Mesodermal cell (in vitro differentiated cells): ENCODE measurements at regions not wholly inside any gene's neighbourhood (a gene's known extent, or its start where the extent isn't known, plus 50 kb on each side); places are given as distances from the start of the nearest gene placed in this dataset.

Source experiments
- H3K27ac ChIP-seq: 2 replicates; pipeline ENCODE4 v1.7.0; 2013; ENCODE audit warnings: mild to moderate bottlenecking, low read depth, low read length, moderate library complexity; ENCODE audit not compliant: severe bottlenecking
- H3K36me3 ChIP-seq: 2 replicates; pipeline ENCODE4 v1.7.1; 2013; ENCODE audit warnings: mild to moderate bottlenecking, low read length, moderate library complexity; ENCODE audit not compliant: control insufficient read depth, insufficient read depth
- H3K4me1 ChIP-seq: one replicate; pipeline ENCODE4 v1.7.1; 2013; ENCODE audit warnings: mild to moderate bottlenecking, low read length; ENCODE audit not compliant: insufficient read depth, control insufficient read depth, poor library complexity, severe bottlenecking
- H3K4me3 ChIP-seq: 2 replicates; pipeline ENCODE4 v1.7.0; 2013; ENCODE audit warnings: low read length, control low read depth, mild to moderate bottlenecking; ENCODE audit not compliant: insufficient read depth, poor library complexity, severe bottlenecking; ENCODE audit errors: extremely low read depth
- H3K9me3 ChIP-seq: 2 replicates; pipeline ENCODE4 v1.7.1; 2013; ENCODE audit warnings: mild to moderate bottlenecking, low read length, moderate library complexity; ENCODE audit not compliant: control insufficient read depth
- WGBS, 2 experiments: methylation state at CpG; one replicate each; pipeline ENCODE4 v1.1.5; 2013; ENCODE audit warnings: missing lambda C conversion rate in 2 of 2; ENCODE audit not compliant: insufficient coverage in 2 of 2; 5-methylcytosine and 5-hydroxymethylcytosine counted together

GRCh38 chr9:21692390-21692789 lies 110.0 kb upstream of the MTAP start:
- WGBS, 2 experiments: 89 to 94% methylated on average over 4 of the region's 6 CpGs
- H3K9me3 ChIP-seq: no peaks in the 10 kb centered on the region
- no peaks in the 10 kb centered on the region for H3K4me1 ChIP-seq
- H3K36me3 ChIP-seq: no peaks in the 10 kb centered on the region
- no peak overlapping the region for H3K4me3 ChIP-seq
- no peak overlapping the region for H3K27ac ChIP-seq

GRCh38 chr9:21694424-21694823 lies 108.0 kb upstream of the MTAP start:
- WGBS, 2 experiments: 69 to 95% methylated on average over 3 of the region's 6 CpGs
- Histone ChIP-seq H3K4me3 (no peak overlapping the region), H3K9me3 (no peaks in the 10 kb centered on the region), H3K36me3 (no peaks in the 10 kb centered on the region), H3K4me1 (no peaks in the 10 kb centered on the region), H3K27ac (no peak overlapping the region)

DNA sequence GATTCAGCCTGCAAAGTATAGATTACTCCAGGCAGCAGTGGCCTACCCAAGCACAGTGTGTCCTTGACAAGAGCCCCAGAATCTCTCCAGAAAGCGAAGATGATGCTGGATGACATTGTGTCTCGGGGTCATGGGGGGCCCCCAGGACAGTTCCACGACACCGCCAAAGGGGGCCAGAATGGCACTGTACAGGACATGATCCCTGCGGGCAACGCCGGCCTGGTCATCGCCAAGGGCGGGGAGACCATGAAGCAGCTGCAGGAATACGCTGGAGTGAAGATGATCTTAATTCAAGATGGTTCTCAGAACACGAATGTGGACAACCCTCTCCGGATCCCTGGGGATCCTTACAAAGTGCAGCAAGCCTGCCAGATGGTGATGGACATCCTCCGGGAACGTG lies 107.0 kb upstream of the MTAP start:
- Histone ChIP-seq H3K9me3 (no peaks in the 10 kb centered on the region), H3K4me3 (no peak overlapping the region), H3K4me1 (no peaks in the 10 kb centered on the region), H3K36me3 (no peaks in the 10 kb centered on the region), H3K27ac (no peak overlapping the region)
- WGBS, 2 experiments: 96 to 97% methylated on average over 14 of the region's 14 CpGs

- no peaks in the 10 kb centered on the region for H3K36me3 ChIP-seq
- H3K4me3 ChIP-seq: no peak overlapping the region
- no peaks in the 10 kb centered on the region for H3K4me1 ChIP-seq
- no peak overlapping the region for H3K27ac ChIP-seq
- 95 to 98% methylated on average over 19 to 20 of the region's 25 CpGs for WGBS, 2 experiments
- no peaks in the 10 kb centered on the region for H3K9me3 ChIP-seq
Measured at GRCh38 chr9:21695874-21696341, 106.5 kb upstream of the MTAP start.

DNA sequence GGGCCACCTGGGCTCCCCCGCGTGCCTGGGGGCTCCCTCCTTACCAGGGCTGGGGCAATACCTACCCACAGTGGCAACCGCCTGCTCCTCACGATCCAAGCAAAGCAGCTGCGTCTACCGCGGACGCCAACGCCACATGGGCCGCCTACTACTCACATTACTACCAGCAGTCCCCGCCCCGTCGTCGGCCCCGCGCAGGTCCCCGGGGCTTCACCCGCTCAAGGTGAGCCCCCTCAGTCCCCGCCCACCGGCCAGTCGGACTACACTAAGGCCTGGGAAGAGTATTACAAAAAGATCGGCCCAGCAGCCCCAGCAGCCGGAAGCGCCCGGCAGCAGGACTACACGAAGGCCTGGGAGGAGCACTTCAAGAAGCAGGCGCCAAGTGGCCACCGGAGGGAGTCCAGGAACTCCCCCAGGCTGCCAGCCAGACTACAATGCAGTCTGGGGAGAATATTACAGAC lies 106.0 kb upstream of the MTAP start:
- Histone ChIP-seq H3K9me3 (no peaks in the 10 kb centered on the region), H3K27ac (no peak overlapping the region), H3K4me1 (no peaks in the 10 kb centered on the region), H3K36me3 (no peaks in the 10 kb centered on the region), H3K4me3 (no peak overlapping the region)
- 88 to 91% methylated on average over 23 to 28 of the region's 28 CpGs for WGBS, 2 experiments

GRCh38 chr9:21708260-21708711 lies 94.2 kb upstream of the MTAP start:
- H3K4me3 ChIP-seq: no peak overlapping the region
- H3K36me3 ChIP-seq: no peaks in the 10 kb centered on the region
- WGBS, 2 experiments: 76 to 94% methylated on average over 2 of the region's 4 CpGs
- H3K9me3 ChIP-seq: no peaks in the 10 kb centered on the region
- H3K27ac ChIP-seq: no peak overlapping the region
- H3K4me1 ChIP-seq: no peaks in the 10 kb centered on the region

DNA sequence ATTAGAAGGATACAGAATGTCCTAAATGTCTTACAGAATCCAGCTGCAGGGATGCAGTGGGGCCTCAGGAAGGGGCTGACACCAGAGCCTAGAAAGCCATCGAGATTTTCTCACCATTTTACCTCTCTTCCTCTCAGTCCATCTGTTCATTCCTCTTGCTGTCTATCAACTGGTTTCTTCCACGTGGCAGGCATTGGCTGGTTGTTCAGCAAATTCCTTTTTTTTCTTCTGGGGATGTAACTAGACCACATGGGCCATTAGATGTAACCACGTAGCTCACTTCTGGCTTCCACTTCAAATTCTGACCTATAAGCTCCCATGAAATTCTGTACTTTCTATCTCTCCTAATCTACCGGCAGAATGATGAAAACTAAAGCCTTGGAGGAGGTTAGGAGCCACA lies 93.6 kb upstream of the MTAP start:
- H3K36me3 ChIP-seq: no peaks in the 10 kb centered on the region
- H3K4me1 ChIP-seq: no peaks in the 10 kb centered on the region
- H3K27ac ChIP-seq: no peak overlapping the region
- no peak overlapping the region for H3K4me3 ChIP-seq
- 65 to 69% methylated on average over 2 to 3 of the region's 4 CpGs for WGBS, 2 experiments
- H3K9me3 ChIP-seq: no peaks in the 10 kb centered on the region

DNA sequence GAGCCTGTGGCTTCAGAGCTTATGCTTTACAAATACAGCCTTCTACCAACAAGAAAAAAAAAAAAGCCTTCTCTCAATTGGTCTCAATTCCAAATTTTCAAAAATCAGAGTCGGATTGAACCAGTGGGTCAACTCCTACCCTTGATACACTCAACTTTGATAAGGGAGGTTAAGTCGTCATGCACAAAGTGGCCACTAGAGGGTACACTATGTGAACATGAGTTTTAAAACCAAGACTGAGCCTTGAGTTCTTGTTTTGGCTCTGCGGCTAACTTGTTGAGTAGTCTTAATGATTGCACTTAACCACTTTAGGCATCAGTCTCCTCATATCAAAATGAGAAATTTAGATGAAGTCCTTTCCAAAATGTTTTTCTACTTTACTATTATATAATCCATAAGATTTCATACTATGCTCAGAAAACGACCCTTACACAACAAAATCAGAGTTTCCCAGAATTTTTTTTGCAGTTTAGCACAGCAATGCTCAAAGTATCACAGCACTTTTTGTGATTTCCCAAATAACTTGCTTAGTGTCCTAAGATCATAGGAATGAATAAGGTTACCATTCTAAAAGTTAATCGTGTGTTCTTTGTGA lies 92.9 kb upstream of the MTAP start:
- H3K36me3 ChIP-seq: no peaks in the 10 kb centered on the region
- no peak overlapping the region for H3K27ac ChIP-seq
- WGBS, 2 experiments: 42% methylated on average over 2 of the region's 5 CpGs; no CpG with 5 or more reads in 1 of the 2 experiments
- no peaks in the 10 kb centered on the region for H3K4me1 ChIP-seq
- H3K4me3 ChIP-seq: no peak overlapping the region
- H3K9me3 ChIP-seq: no peaks in the 10 kb centered on the region

- H3K4me3 ChIP-seq: no peak overlapping the region
- 100% methylated on average over 2 of the region's 4 CpGs; no CpG with 5 or more reads in 1 of the 2 experiments for WGBS, 2 experiments
- H3K36me3 ChIP-seq: no peaks in the 10 kb centered on the region
- H3K27ac ChIP-seq: no peak overlapping the region
- no peaks in the 10 kb centered on the region for H3K9me3 ChIP-seq
- no peaks in the 10 kb centered on the region for H3K4me1 ChIP-seq
Measured at GRCh38 chr9:21710548-21711191, 91.8 kb upstream of the MTAP start.

GRCh38 chr9:21711504-21711903 lies 90.9 kb upstream of the MTAP start:
- no peaks in the 10 kb centered on the region for H3K9me3 ChIP-seq
- WGBS, 2 experiments: 40 to 56% methylated on average over 1 of the region's 2 CpGs
- H3K4me3 ChIP-seq: no peak overlapping the region
- no peaks in the 10 kb centered on the region for H3K4me1 ChIP-seq
- H3K27ac ChIP-seq: no peak overlapping the region
- no peaks in the 10 kb centered on the region for H3K36me3 ChIP-seq

DNA sequence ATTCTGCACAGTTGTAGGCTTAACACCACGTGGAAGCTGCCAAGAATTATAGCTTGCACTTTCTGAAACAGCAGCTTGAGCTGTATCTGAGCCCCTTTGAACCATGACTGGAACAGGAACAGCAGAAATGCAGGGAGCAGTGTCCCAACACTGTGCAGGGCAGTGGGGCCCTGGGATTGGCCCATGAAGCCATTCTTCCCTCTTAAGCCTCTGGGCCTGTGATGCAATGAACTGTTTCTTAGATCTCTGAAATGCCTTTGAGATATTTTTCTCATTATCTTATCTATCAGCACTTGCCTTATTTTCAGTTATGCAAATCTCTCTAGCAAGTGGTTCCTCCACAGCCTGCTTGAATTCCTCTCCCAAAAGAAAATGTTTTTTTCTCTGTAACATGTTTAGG lies 87.0 kb upstream of the MTAP start:
- 33 to 64% methylated on average over 1 of the region's 1 CpG for WGBS, 2 experiments
- Histone ChIP-seq H3K4me3 (no peak overlapping the region), H3K36me3 (no peaks in the 10 kb centered on the region), H3K27ac (no peak overlapping the region), H3K9me3 (no peaks in the 10 kb centered on the region), H3K4me1 (no peaks in the 10 kb centered on the region)
